ENCODE measurements at regions not wholly inside any gene's neighbourhood (a gene's known extent, or its start where the extent isn't known, plus 50 kb on each side); places are given as distances from the start of the nearest gene placed in this dataset.

GRCh38 chr13:111844222-111844671, 222.7 kb upstream of the SOX1 start:
- Mint-ChIP-seq H3K27ac (no peak overlapping the region), H3K27me3 (ENCODE audit: low read depth) (peaks cover 47% of the 10 kb centered on the region), H3K9me3 (peaks cover 10% of the 10 kb centered on the region), H3K36me3 (no peaks in the 10 kb centered on the region), H3K4me1 (no peaks in the 10 kb centered on the region), H3K4me3 (no peak overlapping the region)
- no peak for DNase-seq (ENCODE audit: low spot score in 2 of 2, unreplicated experiment in 2 of 2)
- TF ChIP-seq CTCF (IDR thresholded peaks at IDR 0.05; ENCODE audit: unreplicated experiment) = no peak

GRCh38 chr13:111844682-111845081, 222.3 kb upstream of the SOX1 start:
- peaks cover 10% of the 10 kb centered on the region for H3K9me3 Mint-ChIP-seq

GRCh38 chr13:111845621-111846351, 221.2 kb upstream of the SOX1 start:
- Mint-ChIP-seq H3K9me3 (peaks cover 10% of the 10 kb centered on the region), H3K4me1 (no peaks in the 10 kb centered on the region), H3K27me3 (ENCODE audit: low read depth) (peaks cover 54% of the 10 kb centered on the region), H3K4me3 (no peak overlapping the region), H3K36me3 (no peaks in the 10 kb centered on the region), H3K27ac (no peak overlapping the region)
- no peak for TF ChIP-seq CTCF (IDR thresholded peaks at IDR 0.05; ENCODE audit: unreplicated experiment)
- no peak for DNase-seq (ENCODE audit: low spot score in 2 of 2, unreplicated experiment in 2 of 2)

More at GRCh38 chr13:111844682-111845081, 222.3 kb upstream of the SOX1 start:
- peaks cover 47% of the 10 kb centered on the region for H3K27me3 Mint-ChIP-seq (ENCODE audit: low read depth)
- H3K4me1 Mint-ChIP-seq = no peaks in the 10 kb centered on the region
- no peak for TF ChIP-seq CTCF (IDR thresholded peaks at IDR 0.05; ENCODE audit: unreplicated experiment)
- H3K36me3 Mint-ChIP-seq = no peaks in the 10 kb centered on the region
- no peak overlapping the region for H3K27ac Mint-ChIP-seq
- DNase-seq (ENCODE audit: low spot score in 2 of 2, unreplicated experiment in 2 of 2) = no peak
- no peak overlapping the region for H3K4me3 Mint-ChIP-seq

GRCh38 chr13:111846391-111847159, 220.4 kb upstream of the SOX1 start:
- H3K27me3 Mint-ChIP-seq (ENCODE audit: low read depth) = peaks cover 61% of the 10 kb centered on the region
- TF ChIP-seq CTCF (IDR thresholded peaks at IDR 0.05; ENCODE audit: unreplicated experiment) = no peak
- no peaks in the 10 kb centered on the region for H3K4me1 Mint-ChIP-seq
- DNase-seq (ENCODE audit: low spot score in 2 of 2, unreplicated experiment in 2 of 2) = no peak
- H3K9me3 Mint-ChIP-seq = peaks cover 10% of the 10 kb centered on the region
- H3K36me3 Mint-ChIP-seq = no peaks in the 10 kb centered on the region
- H3K27ac Mint-ChIP-seq = no peak overlapping the region
- H3K4me3 Mint-ChIP-seq = no peak overlapping the region

DNA sequence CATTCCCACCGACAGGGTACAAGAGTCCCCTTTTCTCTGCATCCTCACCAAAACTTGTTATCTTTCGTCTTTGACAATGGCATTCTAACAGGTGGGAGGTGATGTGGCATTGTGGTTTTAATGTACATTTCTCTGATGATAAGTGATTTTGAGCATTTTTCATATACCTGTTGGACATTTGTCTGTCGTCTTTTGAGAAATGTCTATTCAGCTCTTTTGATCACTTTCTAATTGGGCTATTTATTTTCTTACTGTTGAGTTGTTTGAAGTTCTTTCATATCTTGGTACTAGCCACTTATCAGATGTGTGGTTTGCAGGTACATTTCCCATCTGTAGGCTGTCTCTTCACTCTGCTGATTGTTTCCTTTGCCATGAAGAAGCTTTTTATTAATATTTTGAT, 219.0 kb upstream of the SOX1 start:
- Mint-ChIP-seq H3K9me3 (peaks cover 10% of the 10 kb centered on the region), H3K27me3 (ENCODE audit: low read depth) (peaks cover 65% of the 10 kb centered on the region), H3K4me1 (no peaks in the 10 kb centered on the region), H3K4me3 (no peak overlapping the region), H3K36me3 (no peaks in the 10 kb centered on the region), H3K27ac (no peak overlapping the region)
- TF ChIP-seq CTCF (IDR thresholded peaks at IDR 0.05; ENCODE audit: unreplicated experiment) = no peak
- DNase-seq (ENCODE audit: low spot score in 2 of 2, unreplicated experiment in 2 of 2) = no peak
